Skeletal muscle cell (primary cell): ENCODE measurements at regions not wholly inside any gene's neighbourhood (a gene's known extent, or its start where the extent isn't known, plus 50 kb on each side); places are given as distances from the start of the nearest gene placed in this dataset.

ENCODE experiments used
- DNase-seq: peaks from one replicate; pipeline ENCODE4 v3.0.0-alpha.2; 2010; ENCODE audit warnings: low read depth
- H3K4me3 ChIP-seq: 2 replicates; pipeline ENCODE4 v1.5.1; 2011; ENCODE audit warnings: low read depth, mild to moderate bottlenecking, control low read depth, low read length, moderate library complexity

GRCh38 chr2:30363406-30363805 is 83.6 kb upstream of the LCLAT1 start:
- H3K4me3 ChIP-seq = no peak overlapping the region
- DNase-seq = no peak

- H3K4me3 ChIP-seq = no peak overlapping the region
- DNase-seq = no peak
Measured at GRCh38 chr2:30365201-30365600, 81.8 kb upstream of the LCLAT1 start.

GRCh38 chr2:30366199-30366691 is 80.8 kb upstream of the LCLAT1 start:
- no peak overlapping the region for H3K4me3 ChIP-seq
- no peak for DNase-seq

GRCh38 chr2:30367232-30368070 is 79.6 kb upstream of the LCLAT1 start:
- DNase-seq = no peak

GRCh38 chr2:30368258-30368657 is 78.8 kb upstream of the LCLAT1 start:
- DNase-seq = no peak
- H3K4me3 ChIP-seq = no peak overlapping the region

More at GRCh38 chr2:30367232-30368070, 79.6 kb upstream of the LCLAT1 start:
- no peak overlapping the region for H3K4me3 ChIP-seq

- no peak overlapping the region for H3K4me3 ChIP-seq
- DNase-seq = no peak
Measured at GRCh38 chr2:30371028-30371689, 75.9 kb upstream of the LCLAT1 start.

- H3K4me3 ChIP-seq = no peak overlapping the region
- no peak for DNase-seq
Measured at GRCh38 chr2:30371772-30372373, 75.2 kb upstream of the LCLAT1 start.

GRCh38 chr2:30372826-30373225 is 74.2 kb upstream of the LCLAT1 start:
- no peak overlapping the region for H3K4me3 ChIP-seq
- no peak for DNase-seq

- peak; percentile 56 for DNase-seq
- H3K4me3 ChIP-seq = no peak overlapping the region
Measured at GRCh38 chr2:30373881-30374302, 73.2 kb upstream of the LCLAT1 start.

GRCh38 chr2:30374380-30374779 is 72.7 kb upstream of the LCLAT1 start:
- DNase-seq = no peak
- H3K4me3 ChIP-seq = no peak overlapping the region

GRCh38 chr2:30375915-30376314 is 71.1 kb upstream of the LCLAT1 start:
- DNase-seq = no peak

GRCh38 chr2:30379481-30379880 is 67.6 kb upstream of the LCLAT1 start:
- no peak overlapping the region for H3K4me3 ChIP-seq
- DNase-seq = no peak

More at GRCh38 chr2:30375915-30376314, 71.1 kb upstream of the LCLAT1 start:
- no peak overlapping the region for H3K4me3 ChIP-seq

GRCh38 chr2:30380824-30381223 is 66.2 kb upstream of the LCLAT1 start:
- DNase-seq = no peak
- H3K4me3 ChIP-seq = no peak overlapping the region

GRCh38 chr2:30382162-30382783 is 64.8 kb upstream of the LCLAT1 start:
- no peak overlapping the region for H3K4me3 ChIP-seq
- no peak for DNase-seq

GRCh38 chr2:30382995-30383394 is 64.1 kb upstream of the LCLAT1 start:
- no peak overlapping the region for H3K4me3 ChIP-seq
- no peak for DNase-seq

- no peak for DNase-seq
- H3K4me3 ChIP-seq = no peak overlapping the region
Measured at GRCh38 chr2:30385327-30385726, 61.7 kb upstream of the LCLAT1 start.

GRCh38 chr2:30392097-30392496 is 54.9 kb upstream of the LCLAT1 start:
- H3K4me3 ChIP-seq = no peak overlapping the region
- DNase-seq = no peak

GRCh38 chr2:30393510-30393909 is 53.5 kb upstream of the LCLAT1 start:
- DNase-seq = no peak
- no peak overlapping the region for H3K4me3 ChIP-seq

- no peak for DNase-seq
- no peak overlapping the region for H3K4me3 ChIP-seq
Measured at GRCh38 chr2:30394096-30394495, 53.0 kb upstream of the LCLAT1 start.
